D341Med (cell line): ENCODE measurements at regions not wholly inside any gene's neighbourhood (a gene's known extent, or its start where the extent isn't known, plus 50 kb on each side); places are given as distances from the start of the nearest gene placed in this dataset.

ENCODE experiments used
- DNase-seq: peaks from one replicate; pipeline ENCODE4 v3.0.0; 2012; ENCODE audit warnings: low spot score

DNA sequence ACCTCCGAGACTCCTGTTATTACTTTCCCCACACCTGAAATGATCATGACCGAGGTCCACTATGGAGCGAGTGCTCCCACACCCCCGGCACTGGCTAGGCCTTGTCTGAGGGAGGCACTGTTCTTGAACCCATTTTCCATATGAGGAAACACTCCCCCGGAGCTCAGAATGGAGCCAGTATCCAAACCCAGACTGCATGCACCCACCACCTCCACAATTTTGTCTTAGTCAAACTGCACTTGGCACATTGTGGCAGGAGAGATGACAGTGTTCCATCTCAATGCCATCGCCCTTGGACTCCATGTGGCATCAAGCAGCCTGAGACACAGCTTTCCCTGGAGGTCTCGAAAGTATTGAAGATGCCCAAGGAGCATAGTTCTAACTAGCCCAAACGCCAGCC lies 154.1 kb downstream of the NUP210 start:
- no peak for DNase-seq

DNA sequence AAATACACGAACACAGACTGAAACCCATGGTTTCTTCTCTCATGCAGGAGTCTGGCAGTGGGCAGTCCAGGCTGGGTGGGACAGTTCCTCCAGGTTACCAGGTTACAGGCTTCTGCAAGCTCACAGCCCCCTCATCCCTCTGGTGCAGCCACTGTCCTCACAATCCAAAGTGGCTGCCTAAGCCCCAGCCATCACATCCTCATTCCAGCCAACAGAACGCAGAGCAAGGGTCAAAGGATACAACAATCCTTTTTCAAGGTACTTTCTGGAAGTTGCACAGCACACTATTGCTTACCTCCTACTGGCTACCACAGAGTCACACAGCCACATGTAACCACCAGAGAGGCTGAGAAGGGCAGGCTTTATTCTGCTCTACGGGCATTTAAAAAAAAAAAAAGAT lies 154.6 kb downstream of the NUP210 start:
- DNase-seq = no peak

DNA sequence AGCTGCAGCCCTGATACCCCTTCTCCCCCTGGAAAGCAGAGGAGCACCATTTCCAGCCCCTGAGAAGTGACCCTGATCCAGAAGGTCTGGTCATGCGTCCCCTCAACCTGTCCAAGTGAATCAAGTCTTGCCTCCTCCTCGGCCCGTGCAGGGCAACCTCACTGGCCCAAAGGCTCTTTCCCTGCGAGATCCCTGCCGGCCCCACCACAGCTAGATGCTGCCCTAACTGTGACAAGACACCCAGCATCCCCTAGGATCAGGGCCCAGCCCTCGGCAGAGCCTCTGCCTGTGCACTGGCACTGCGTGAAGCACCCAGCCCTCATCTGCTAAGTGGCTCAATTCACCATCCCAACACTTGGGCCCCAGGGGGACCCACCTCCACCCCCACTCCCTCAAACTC lies 155.1 kb downstream of the NUP210 start:
- DNase-seq = no peak

DNA sequence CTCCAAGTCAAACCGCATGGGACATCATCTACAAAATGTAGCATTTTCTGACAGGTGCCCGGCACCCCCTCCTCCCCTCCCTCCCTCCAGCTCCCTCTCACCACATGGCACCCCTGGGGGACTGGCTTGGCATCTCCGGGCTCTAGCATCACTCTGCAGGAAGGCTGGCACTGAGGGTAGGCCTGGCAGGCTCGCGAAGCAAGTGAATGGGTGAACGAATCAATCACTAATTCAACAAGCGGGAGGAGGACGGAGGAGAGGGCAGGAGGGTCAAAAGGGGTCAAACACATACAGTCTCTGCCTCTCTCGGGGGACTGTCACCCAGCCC lies 155.7 kb downstream of the NUP210 start:
- DNase-seq = no peak

DNA sequence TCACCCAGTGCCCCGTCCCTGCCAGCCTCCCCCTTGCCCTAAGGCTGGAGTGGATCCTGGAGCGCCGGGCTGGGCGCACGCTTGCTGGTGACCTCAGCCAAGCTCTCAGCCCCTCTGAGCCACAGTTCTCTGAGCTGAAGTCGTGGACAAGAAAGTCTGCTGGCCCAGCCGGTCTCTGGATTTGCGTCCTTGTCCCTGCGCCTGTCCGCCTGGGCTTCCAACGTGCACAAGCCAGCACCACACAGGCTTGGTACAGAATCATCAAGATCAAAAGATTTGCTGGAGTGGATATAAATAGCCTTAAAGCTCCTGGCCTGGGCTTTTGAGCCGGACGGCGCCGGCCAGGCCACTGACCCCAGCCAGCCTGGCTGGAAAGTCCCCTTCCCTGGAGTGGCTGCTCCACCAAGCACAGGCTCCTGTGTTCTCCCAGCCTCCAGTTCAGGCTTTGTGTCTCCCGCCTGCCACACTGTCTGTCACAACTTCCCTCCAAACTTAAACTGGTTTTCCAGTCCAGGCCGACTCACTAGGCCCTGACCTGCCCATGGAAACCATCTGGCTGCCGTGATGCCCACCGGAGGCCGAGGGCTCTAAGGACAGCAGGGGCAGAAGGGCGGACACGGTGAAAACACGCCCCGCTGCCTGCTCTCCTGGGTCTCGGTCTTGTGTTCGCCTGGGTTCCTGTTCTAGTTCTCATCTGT lies 156.2 kb downstream of the NUP210 start:
- no peak for DNase-seq

DNA sequence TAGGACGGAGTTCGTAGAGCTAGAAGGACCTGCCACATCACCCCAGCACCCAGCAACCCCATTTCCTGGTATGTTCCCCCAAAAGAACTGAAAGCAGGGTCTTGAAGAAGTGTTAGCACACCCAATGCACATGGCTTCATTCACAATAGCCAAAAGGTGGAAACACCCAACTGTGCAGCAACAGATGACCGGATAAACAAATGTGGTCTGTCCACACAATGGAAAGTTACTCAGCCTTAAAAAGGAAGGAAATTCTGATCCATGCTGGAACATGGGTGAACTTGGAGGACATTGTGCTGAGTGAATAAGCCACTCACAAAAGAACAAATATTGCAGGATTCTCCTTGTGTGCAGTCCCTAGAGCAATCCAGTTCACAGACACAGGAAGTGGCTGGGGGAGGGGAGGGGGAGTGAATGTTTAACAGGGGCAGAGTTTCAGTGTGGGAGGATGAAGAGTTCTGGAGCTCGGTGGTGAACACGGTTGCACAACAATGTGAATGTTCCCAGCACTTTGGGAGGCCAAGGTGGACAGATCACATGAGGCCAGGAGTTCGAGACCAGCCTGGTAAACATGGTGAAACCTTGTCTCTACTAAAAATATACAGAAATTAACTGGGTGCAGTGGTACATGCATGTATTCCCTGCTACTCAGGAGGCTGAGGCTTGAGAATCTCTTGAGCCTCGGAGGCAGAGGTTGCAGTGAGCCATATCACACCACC lies 157.5 kb downstream of the NUP210 start:
- DNase-seq = no peak

DNA sequence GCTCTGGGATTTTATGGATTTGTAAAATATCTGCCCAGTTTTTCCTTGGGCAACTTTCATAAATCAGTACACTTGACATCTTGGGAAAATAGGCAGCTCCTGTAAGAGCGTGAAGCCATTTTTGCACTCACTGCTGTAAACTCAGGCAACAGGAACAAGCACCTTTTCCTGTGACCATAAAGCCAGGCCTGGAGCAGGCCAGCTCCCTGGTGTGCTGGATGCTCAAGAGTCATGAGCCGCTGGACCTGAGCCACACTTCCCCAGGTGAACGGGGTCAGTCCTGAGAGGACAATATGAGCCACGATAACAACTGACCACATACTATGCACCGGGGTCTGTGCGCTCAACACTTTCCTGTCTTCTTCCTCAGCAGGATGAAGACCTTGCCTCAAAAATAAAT lies 158.2 kb downstream of the NUP210 start:
- no peak for DNase-seq

DNA sequence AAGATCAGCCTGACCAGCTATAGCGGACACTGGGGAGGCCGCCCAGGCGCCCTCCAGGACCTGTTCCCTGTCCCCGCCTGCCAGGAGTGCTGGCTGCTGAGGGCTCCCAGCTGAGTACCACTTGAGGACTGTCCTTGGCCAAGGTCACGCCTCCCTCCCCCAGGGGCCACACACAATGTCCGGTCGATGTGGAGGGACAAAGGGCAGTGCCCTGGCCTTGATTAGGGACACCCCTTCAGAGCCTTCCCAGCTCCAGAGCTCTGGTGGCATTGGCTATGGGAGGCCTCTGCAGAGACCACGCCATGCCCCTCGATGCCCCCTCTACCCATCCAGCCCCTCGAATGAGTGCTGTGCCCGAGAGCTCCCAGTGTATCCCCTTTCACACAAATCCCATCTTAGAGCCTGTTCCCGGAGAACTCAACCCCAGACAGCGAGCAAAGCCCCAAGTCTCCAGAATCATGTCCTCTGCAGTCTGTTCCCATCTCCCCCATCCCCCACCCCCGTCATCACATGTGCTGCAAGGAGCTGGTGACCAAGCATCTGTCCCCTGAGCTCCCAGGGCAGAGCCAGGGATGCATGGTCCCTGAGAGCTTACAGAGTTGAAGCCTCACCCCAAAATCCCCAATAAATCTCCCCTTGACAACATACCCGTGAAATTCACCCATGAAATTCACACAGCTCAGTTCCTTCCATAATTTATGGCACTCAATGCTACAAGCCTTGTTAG lies 158.9 kb downstream of the NUP210 start:
- no peak for DNase-seq

DNA sequence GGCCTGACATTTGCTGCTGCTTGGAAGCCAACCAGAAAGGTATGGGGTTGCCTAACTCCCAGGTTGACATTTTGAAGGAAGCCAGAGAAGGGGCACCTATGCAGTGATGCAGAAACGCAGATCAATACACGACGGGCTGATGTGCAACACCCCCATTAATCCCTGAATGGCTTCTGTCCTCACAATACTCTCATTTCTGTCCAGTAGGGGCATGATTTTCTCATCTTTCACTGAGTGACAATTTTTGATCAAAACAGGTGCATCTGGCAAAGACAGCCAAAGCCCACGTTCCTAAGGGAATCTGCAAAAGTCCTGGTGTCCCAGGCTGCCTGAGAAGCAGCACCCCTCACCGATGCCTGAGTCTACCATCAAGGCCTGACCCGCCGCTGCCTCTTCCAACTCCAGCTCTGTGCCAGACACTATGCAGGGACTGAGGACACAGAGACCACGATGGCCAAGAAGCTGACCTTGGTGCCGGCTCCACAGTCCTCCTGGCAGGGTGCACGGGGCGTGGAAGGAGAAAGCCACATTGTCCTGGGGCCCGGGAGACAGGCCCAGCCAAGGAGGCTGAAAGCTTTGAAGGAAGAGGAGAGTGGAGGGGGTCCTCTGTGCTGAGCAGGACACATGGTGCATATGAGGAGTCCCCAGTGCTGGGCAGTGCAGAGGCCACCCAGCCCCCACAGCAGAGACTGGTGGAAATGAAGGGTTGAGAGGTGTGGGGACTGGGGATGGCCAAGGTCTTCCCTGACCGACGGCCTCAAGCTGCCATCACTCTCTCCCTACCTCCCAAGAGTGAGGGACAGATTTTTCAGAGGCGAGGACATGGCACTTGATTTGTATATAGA lies 159.6 kb downstream of the NUP210 start:
- DNase-seq = no peak

DNA sequence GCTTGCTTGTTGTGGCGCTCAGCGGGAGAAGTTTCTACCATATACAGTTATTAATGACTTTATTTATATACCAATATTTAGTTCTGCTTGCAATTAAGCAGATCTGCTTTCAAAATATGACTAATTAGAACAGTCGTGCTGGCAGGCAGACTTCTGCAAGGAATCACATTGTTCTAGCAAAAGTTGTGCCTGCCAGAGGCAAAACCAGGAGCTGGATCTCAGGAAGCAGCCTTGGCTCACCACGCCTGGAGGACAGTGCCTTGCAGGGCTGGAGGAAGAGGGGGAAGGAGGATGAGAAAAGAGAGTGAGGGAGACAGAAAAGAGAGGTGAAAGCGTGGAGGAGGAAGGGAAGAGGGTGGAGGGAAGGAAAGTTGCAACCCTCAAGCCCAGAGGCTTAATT lies 160.3 kb downstream of the NUP210 start:
- no peak for DNase-seq

DNA sequence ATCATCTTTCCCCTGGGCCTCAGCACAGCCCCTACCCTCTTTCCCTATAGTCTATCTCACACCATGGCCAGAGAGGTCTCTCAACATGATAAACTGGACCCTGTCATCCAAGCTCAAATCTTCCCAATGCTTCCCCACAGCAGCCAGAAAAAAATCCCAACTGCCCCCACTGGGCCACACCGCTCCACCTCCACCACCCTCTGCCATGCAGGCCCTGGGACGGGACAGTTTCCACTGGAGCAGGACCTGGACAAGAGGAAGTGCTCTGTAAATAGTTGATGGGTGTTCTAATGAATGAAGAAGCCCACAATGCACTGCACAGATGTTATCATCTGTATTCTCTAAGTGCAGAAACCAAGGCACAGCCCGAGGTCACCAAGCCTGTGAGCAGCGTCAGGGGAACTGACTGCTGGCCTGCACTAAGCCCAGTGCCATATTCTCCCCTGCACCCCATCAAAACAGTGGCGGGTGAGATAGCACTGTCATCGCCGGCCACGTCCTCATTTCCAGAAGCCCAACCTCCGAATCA lies 161.1 kb downstream of the NUP210 start:
- no peak for DNase-seq

DNA sequence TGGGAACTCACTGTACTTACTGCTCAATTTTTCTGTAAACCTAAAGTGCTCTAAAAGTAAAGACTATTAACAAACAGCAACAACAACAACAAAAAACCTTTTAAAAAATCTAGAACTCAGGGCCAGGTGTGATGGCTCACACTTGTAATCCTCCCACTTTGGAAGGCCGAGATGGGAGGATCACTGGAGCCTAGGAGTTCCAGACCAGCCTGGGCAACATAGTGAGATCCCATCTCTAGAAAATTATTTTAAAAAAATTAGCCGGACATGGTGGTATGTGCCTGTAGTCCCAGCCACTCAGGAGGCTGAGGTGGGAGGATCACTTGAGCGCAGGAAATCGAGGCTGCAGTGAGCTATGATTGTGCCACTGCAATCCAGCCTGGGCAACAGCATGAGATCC lies 161.8 kb downstream of the NUP210 start:
- no peak for DNase-seq

DNA sequence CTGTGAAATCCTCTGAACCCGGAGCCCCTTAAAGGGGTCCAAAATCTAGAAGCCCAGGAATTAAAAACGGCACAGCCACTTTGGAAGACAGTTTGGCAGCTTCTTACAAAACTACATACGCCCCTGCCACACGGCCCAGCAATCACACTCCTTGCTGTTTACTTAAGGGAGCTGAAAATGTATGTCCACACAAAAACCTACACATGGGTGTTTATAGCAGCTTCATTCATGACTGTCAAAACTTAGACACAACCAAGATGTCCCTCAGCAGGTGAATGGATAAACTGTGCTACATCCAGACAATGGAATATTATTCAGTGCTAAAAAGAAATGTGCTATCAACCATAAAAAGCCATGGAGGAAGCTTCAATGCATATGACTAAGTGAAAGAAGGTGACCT lies 162.5 kb downstream of the NUP210 start:
- DNase-seq = no peak

DNA sequence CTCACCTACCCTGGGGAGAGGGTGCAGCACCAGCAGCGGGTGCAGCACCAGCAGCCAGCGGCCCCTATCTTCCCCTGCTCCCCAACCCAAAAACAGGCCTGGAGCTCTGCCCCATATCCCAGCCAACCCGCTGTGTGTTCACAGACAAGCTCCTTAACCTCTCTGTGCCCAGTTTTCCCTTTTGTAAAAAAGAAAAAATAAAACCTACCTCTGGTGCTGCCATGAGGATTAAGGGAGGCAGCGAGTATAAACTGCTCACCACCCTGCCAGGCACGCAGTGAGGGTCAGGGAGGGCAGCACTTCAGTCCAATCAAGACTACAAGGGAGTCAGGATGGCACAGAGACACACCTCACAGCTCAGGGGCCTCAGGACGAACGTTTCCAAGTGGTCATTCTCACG lies 163.3 kb downstream of the NUP210 start:
- no peak for DNase-seq

DNA sequence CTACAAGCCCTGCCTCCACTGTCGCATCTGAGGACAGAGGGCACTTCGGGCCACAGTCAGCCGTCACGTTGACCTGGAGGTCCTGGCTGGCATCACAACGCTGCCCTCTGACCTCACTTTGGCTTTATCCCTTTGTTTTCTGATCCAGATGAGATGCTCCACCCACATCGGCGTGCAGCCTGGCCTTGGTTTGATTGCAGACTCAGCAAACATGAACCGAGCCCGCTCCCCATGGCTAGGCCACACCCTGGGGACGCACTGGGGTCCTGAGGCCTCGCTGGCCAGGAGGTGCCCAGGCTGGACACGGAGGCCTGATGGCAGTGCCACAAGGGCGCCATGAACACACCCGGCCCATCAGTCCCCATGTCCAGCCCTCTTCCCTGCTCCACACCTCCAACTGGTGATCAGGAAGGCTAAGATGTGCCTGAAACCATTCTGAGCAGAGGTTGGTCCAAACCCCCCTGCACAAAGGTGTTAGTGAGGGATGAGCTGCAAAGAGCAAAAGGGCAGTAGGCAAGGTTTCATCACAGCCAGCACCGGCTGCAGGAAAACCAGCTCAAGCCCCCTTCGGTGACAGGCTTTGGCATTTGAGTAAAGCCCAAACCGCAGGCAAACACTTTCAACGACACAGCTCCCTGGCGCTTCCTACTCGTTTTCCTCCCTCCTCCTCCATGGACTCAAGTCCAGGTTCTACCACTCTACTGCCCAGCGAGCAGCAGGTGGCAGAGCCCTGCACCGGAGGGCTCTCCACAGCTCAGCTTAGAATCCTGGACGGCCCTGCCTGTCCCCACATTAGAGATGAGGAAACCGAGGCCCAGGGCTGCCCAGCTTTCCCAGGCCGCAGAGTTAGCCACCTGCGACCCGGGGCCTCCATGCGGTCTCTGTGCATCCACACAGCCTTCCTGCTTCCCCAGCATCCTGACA lies 165.8 kb downstream of the NUP210 start:
- no peak for DNase-seq

DNA sequence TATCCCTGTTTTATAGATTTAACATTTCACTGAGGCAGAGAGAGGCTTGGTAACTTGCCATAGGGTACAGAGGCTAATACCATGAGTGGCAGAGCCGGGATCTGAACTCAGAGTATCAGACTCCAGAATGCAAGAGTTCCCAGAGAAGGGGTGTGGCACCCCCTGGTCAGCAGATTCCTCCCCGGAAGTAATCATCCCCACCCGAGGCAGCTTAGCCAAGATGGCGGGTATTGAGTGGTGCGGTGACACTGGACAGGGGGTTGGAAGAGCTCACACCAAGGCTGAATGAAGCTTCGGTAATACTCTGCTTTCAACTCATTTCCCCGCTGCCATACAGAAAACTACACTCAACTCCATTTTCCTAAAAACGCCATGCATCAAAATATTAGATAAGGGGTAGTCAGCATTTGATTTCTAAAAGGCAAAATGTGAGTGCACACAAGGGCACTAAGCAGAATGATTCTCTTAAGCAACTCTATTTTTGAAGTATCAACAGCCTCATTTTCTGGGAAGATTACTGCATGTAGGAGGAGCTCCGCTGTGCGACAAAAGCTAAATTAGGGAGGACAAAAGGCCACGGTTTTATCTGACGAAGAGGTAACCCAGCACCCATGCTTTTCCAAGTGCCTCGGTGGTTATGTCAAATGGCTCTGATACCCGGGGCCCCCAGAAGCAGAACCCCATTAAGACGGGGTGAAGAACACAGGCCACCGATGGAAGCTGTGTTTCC lies 166.7 kb downstream of the NUP210 start:
- DNase-seq = no peak

DNA sequence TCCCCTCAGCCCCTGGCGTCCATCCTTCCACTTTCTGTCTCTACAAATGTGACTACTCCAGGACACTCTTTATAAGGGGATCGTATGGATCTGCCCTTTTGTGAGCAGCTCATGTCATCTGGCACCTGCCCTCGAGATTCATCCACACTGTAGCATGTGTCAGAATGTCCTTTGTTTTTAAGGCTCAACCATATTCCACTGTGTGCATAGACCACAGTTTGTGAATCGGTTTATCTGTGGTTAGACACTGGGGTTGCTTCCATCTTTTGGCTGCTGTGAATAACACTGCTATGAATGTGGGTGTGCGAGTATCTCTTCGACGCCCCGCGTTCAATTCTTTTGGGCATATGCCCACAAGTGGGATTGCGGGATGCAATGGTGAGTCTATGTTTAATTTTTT lies 167.9 kb downstream of the NUP210 start:
- DNase-seq = no peak

DNA sequence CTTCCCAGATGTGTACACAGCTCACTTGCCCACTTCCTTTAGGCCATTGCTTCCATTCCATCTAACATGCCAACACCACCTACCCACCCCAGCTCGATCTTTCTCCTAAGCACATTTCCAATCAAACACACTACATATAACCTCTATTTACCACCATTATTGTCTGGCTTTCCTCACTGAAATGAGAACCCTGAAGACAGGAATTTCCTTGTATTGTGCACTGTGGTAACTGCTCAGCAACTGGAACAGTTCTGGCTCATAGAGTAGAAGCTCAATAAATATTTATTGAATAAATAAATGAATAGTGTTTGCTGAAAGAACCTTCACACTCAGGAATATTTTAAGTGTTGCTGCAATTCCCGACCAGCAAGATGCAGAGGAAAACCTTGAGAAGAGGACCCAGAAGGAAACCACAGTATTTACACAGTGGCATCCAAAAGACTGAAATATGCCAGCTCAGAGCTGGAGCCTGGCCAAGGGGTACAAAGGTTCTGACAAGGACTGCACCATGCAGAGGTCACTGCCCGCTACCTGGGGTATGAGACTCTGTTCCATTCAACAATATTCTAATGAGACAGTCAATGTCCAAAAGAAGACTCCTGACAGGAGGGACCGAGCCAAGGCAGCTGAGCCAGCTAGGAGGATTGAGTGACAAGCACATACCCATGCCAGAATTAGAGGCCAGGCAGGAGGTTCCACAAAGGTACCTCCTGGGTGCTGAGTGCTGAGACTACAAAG lies 168.8 kb downstream of the NUP210 start:
- DNase-seq = no peak

DNA sequence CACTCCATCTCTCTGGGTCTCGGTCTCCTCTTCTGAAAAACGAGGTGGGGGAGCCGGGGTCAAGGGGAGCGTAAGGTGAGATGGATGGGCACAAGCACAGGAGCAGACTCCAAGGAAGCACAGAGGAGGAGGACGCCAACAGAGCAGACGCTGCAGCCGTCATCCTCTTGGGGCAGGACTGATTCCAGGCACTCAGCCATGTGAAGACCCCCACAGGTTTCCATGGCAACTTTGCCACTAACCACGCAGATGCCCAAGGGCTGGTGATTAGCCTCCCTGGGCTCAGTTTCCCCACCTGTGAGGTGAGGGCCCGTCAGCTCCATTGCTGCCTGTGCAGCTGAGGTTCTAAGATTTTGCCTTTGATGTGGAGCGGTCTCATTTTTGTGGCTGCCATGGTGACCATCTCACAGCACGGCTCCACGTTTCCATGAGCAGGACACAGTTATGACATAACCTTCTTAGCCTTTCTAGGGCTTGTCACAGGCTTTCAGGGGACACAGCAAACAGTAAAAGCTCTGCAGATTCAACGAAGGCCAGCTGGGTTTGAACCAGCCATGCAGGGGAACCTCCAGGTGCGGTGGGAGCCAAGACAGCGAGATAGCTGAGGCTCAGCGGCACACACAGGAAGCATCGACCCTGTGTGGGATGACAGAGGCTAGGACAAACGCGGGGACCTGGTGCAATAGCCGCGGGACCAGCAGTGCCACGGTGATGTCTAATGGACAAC lies 170.3 kb downstream of the NUP210 start:
- no peak for DNase-seq
